ENCODE measurements at regions not wholly inside any gene's neighbourhood (a gene's known extent, or its start where the extent isn't known, plus 50 kb on each side); places are given as distances from the start of the nearest gene placed in this dataset.
"Not testable (repeated sequence)": the region's sequence is repeated elsewhere in the genome, so short reads cannot be mapped to it uniquely, and the experiment has no call there.

- TF ChIP-seq CTCF (IDR thresholded peaks at IDR 0.05; ENCODE audit: insufficient read depth, low read depth, low read length, missing control alignments): no peak
- DNase-seq (ENCODE audit: low read depth): no peak
- no peak overlapping the region for H3K4me3 ChIP-seq (ENCODE audit: low read depth, low read length)
Measured at GRCh38 chr12:28032811-28033537, 60.4 kb upstream of the PTHLH start.

GRCh38 chr12:28033538-28033915, 61.0 kb upstream of the PTHLH start:
- TF ChIP-seq CTCF (IDR thresholded peaks at IDR 0.05; ENCODE audit: insufficient read depth, low read depth, low read length, missing control alignments): no peak
- no peak overlapping the region for H3K4me3 ChIP-seq (ENCODE audit: low read depth, low read length)
- no peak for DNase-seq (ENCODE audit: low read depth)

GRCh38 chr12:28034271-28034670, 61.7 kb upstream of the PTHLH start:
- H3K4me3 ChIP-seq (ENCODE audit: low read depth, low read length): no peak overlapping the region
- TF ChIP-seq CTCF (IDR thresholded peaks at IDR 0.05; ENCODE audit: insufficient read depth, low read depth, low read length, missing control alignments): no peak
- DNase-seq (ENCODE audit: low read depth): no peak

GRCh38 chr12:28035500-28035899, 63.0 kb upstream of the PTHLH start:
- DNase-seq (ENCODE audit: low read depth): no peak
- TF ChIP-seq CTCF (IDR thresholded peaks at IDR 0.05; ENCODE audit: insufficient read depth, low read depth, low read length, missing control alignments): no peak
- no peak overlapping the region for H3K4me3 ChIP-seq (ENCODE audit: low read depth, low read length)

GRCh38 chr12:28036940-28037339, 64.4 kb upstream of the PTHLH start:
- no peak for DNase-seq (ENCODE audit: low read depth)
- no peak for TF ChIP-seq CTCF (IDR thresholded peaks at IDR 0.05; ENCODE audit: insufficient read depth, low read depth, low read length, missing control alignments)
- H3K4me3 ChIP-seq (ENCODE audit: low read depth, low read length): no peak overlapping the region

GRCh38 chr12:28040246-28040645, 67.7 kb upstream of the PTHLH start:
- no peak for TF ChIP-seq CTCF (IDR thresholded peaks at IDR 0.05; ENCODE audit: insufficient read depth, low read depth, low read length, missing control alignments)
- DNase-seq (ENCODE audit: low read depth): no peak
- H3K4me3 ChIP-seq (ENCODE audit: low read depth, low read length): no peak overlapping the region

- not testable (repeated sequence) for H3K4me3 ChIP-seq (ENCODE audit: low read depth, low read length); DNase-seq (ENCODE audit: low read depth)
Measured at GRCh38 chr12:28046600-28046999, 74.1 kb upstream of the PTHLH start.

Measured in GM12865 (cell line).